Activated CD4-positive, alpha-beta T cell treated with anti-CD3 and anti-CD28 coated beads for 24 hours (primary cell): ENCODE measurements at regions not wholly inside any gene's neighbourhood (a gene's known extent, or its start where the extent isn't known, plus 50 kb on each side); places are given as distances from the start of the nearest gene placed in this dataset.
A peak's percentile ranks its signal among the peaks of the same experiment; 100 is the strongest.
"Not testable (repeated sequence)": the region's sequence is repeated elsewhere in the genome, so short reads cannot be mapped to it uniquely, and the experiment has no call there.

Source experiments
- DNase-seq, 2 donors: peaks; one replicate each; pipeline ENCODE4 v3.0.0-alpha.2; 2020; ENCODE audit warnings: low read depth in 2 of 2

DNA sequence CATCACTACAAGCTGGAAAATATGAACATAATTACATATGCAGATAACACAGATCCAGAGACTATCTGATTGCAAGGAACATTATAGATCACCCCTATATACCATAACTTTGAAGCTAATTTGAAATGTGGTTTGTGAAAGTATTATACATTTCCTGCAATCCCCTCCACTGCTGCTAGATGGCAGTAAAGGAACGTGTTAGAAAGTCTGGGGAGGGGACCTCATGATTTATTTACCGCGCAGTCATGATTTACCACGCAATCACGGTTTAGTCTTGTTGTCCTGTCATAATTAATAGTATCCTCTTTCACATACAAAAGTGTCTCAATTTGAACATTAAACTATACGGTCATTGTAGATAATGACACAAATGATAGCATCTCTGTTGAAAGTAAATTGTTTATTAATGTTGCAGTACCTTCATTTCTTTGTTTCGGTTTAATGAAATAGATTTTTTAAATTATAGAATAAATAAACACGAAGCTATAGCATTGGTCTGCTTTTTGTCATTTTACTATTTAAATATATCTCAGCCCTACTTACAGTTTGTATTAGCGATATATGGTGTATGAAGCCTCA, 145.3 kb upstream of the PRSS1 start:
- peak; percentile 20 to 24 for DNase-seq

DNA sequence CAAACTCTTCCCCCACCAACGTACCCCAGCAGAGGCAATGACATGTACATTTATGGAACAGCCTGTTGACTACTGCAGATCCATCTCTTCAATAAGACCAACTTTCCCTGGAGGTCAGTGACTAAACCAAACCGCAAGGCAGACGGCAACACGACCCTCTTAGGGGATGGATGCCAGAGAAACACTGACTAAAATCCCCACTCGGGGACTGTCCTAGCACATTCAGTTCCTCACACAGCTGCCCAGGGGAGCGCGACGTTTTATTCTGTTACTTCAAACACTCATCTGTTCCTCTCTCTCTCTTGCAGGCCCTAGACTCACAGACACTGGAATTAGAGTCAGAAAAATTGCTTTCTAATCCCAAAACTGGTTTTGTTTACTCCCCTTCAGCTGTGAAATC, 146.5 kb upstream of the PRSS1 start:
- no peak for DNase-seq

DNA sequence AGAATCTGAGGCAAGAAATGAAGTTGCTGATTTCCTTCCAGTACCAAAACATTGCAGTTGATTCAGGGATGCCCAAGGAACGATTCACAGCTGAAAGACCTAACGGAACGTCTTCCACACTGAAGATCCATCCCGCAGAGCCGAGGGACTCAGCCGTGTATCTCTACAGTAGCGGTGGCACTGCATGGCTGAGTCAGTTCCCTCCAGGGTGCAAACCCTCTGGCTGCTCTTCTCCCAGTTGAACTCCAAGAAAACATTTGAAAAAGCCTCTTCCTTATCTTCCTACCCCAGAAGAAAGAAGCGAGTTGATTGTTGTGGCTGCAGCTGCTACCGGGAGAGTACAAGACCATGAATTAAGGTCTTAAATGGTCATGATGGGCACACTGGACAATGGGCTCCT, 147.1 kb upstream of the PRSS1 start:
- no peak for DNase-seq

DNA sequence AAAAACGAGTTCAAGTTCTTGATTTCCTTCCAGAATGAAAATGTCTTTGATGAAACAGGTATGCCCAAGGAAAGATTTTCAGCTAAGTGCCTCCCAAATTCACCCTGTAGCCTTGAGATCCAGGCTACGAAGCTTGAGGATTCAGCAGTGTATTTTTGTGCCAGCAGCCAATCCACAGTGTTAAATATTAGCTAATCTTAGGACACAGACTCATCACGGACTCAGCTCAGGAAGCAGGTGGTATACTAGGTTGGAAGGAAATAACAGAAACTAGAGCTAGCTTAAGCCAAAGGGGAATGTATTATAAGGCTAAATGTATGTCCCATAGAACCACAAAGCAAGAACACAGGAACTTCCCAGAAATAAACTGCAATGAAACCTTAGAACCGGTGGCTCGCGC, 151.0 kb upstream of the PRSS1 start:
- no peak for DNase-seq

DNA sequence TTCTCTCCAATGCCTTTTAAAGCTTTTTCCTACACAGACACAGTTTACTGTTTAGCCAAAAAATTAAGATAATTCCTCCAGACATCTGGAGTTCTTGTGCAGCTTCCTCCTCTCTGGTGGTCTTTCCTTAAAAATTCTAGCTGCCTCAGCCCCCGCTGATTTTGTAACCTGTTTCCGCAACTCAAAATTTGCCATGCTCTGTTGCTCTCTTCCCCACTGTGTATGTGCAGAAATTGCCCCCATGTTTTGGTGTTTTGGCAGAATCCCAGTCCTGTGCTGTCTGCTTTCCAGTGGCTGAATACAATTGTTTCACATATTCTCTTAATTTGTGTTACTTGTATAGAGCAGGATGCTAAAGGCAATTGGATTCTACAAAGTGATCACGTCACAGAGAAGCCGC, 151.7 kb upstream of the PRSS1 start:
- no peak for DNase-seq

DNA sequence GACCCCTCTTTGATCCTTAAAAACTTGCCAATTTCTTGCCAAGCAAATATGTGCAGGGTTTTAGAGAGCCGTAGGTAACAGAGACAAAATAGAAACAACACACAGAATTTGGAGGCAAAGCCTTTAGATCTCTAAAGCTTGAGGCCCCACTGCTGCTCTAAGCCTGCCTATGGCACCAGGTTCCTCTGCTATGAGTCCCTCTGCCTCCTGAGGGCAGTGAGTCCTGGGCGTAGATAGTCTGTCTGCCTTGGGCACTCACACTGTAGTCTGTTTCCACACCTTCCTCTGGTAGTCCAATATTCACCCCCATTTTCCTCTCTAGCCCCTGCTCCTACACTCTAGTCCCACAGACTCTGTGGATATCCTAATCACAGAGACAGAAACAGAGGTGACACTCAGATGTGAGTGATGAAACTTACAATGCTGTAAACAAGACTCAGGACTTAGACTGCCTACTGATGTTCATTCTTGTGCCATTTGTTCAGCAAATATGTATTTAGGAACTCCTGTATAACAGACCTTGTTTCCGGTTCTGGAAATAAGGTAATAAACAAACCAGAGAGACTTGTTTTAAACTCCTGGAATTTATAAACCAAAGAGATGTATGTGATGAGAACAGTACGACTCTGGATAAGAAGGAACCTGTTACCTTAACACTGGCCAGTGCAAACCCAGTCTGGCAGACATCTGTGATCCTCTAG, 153.3 kb upstream of the PRSS1 start:
- DNase-seq: no peak

DNA sequence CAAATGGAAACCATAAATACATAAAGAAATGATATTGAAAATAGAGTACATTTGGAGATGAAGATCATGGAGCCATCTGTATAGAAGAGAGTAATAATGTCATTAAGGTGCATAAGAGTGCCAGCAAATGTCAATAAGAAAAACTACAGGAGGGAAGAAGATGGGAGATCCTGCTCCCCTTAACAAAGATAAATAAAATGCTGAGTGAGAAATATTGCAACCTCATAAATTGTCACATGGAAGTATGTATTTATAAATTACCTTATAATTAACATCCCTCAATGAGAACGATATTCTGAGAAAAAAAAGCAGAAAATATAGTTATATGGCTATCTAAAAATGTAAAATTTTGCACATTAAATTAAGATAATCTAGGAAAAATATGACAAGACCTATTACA, 155.2 kb upstream of the PRSS1 start:
- no peak for DNase-seq

DNA sequence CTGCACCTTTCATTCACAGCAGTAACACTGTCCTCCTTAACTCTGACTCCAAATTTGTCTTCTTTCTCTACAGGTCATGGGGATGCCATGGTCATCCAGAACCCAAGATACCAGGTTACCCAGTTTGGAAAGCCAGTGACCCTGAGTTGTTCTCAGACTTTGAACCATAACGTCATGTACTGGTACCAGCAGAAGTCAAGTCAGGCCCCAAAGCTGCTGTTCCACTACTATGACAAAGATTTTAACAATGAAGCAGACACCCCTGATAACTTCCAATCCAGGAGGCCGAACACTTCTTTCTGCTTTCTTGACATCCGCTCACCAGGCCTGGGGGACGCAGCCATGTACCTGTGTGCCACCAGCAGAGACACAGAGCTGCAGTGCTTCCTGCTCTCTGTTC, 156.2 kb upstream of the PRSS1 start:
- no peak for DNase-seq

DNA sequence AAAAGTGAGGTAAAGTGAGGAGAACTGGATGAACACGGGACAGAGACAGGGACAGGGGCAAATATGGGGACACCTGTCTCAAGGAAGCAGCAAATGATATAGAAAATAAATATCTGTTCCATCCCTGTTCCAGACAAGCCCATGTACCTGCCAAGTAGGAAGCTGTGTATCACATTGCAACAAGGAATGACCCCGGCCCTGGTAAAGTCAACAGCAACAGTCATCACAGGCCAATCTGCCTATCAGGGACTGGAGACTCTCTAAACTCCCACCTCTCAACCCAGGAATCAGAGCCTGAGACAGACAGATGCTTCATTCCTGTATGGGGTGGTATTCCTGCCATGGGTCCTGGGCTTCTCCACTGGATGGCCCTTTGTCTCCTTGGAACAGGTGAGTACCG, 156.6 kb upstream of the PRSS1 start:
- no peak for DNase-seq

DNA sequence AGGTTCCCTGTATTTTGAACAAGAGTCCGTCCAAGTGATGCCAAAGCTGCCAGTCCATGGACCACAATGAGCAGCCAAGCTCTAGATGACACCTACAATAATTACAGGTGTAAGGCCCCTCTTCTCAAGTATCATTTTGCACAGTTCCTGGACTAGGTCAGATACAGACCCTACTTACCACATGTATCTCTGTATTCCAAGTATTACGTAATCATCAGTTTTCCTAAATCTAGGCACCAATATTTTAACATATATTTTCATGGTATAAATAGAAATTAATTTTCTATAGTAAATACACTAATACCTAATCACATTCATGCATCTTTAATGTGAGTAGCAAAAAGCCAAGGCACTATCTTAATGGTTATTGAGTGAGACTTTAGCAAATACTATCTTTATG, 157.0 kb upstream of the PRSS1 start:
- no peak for DNase-seq

DNA sequence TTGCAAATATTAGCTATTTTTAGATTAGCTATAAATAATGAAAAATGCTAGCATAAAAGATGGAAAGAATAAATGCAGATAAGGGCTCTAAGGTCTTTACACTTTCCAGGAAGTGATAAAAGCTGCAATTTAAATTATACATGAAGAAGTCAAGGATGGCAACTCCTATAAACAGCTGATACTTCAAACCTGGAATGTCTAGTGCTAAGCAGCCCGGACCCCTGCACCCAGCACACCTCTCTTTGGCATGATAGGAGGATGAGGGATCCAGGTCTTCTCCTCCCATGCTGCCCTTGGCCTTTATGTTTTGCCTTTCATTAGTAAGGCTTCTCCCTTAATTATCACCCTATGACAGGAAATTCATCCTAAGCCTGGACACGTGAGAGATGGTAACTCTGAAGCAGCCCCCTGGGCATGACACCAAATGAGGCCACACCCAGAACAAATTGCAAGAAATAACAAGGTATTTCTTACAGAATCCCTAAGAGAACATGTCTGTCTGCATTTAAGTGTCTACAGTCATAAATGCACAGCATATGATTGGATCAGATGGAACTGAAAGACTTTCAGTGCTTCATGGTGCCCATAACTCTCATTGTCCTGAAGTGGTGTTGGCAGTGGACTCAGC, 158.3 kb upstream of the PRSS1 start:
- no peak for DNase-seq

DNA sequence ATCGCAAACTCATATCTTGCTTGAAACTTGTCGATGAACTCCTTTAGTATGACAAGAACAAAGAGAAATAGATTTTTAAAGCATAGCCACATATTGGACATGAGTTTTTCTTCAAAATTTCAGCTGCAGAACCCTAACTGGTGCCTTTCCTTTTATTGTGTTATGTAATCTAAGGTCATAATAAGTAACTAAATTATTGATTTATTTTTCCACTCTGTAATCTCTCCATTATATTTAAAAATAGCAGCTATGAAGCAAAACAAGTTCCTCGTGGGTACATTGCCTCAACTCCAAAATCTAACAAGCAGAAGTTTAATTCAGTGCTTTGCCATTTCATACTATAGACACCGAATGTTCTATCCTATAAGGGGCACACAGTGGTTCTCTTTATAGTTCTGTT, 159.2 kb upstream of the PRSS1 start:
- no peak for DNase-seq

DNA sequence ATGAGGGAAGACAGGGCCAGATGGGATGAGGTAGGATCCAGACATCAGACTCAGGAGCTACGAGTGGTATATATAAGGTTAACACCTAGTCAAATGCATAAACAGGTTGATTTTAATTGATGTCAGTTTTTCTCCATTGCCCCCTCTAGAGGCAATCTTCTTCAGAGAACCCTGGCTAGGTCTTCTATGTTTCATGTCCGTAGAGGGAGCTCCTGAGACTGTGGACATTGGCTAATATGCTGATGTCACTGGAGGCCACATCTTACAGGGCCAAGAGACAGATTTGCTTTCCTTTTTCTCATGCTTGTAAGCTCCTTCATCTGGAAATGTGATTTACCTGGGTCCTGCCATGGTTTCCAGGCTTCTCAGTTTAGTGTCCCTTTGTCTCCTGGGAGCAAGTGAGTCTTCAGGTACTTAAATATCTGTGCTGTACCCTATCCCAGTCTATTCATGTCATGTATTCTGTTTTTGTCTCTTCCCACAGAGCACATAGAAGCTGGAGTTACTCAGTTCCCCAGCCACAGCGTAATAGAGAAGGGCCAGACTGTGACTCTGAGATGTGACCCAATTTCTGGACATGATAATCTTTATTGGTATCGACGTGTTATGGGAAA, 161.6 kb upstream of the PRSS1 start:
- no peak for DNase-seq

DNA sequence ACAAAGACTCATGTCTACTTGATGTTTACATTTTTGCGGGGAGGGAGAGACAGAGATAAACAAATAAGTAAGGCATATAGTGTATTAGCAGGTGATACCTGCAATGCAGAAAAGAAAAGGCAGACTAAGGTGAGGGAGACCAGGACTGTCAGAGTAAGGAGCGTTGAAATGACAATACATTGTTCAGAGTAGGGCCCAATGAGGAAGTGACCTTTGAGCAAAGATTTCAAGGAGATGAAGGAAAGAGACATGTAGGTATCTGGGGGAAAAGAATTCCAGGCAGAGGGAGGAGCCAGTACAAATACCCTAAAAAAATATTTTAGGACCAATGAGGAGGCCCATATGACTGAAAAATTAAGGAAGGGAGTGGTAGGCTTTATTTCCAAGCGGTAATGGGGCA, 162.7 kb upstream of the PRSS1 start:
- no peak for DNase-seq

DNA sequence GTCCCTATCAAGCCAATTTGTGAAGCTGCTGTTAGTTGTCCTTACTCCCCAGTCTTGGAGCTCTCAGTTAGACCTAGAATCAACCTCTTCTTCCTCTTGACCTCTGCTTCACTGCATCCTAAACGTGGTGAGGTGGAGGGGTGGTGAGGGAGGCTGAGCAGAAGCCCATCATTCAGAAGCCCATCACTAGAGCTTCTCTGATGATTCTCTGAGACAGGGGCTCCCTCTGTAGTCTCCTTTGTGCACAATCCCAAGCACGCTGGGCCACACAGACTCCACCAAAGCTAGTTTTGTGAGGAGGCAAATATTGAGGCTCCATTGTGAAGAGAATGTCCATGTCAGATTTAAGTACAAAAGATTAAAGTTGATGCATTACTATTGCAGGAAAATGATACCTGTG, 163.8 kb upstream of the PRSS1 start:
- DNase-seq: no peak

DNA sequence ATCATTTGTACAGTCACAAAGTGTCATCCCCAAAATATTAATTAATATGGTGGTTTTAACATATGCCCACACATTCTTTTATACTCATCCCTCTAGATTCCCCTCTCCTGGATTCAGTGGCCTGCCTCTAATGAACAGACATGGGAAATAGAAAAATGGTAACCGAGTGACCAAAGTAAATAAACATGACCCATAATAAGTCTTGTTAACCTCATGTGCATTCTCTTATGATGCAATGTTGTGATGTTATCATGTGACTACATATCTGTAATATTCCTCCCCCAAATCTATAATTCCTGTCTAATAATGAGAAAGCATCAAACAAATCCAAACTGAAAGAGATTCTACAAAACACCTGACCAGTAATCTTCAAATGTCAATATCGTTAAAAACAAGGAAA, 164.5 kb upstream of the PRSS1 start:
- DNase-seq: no peak

DNA sequence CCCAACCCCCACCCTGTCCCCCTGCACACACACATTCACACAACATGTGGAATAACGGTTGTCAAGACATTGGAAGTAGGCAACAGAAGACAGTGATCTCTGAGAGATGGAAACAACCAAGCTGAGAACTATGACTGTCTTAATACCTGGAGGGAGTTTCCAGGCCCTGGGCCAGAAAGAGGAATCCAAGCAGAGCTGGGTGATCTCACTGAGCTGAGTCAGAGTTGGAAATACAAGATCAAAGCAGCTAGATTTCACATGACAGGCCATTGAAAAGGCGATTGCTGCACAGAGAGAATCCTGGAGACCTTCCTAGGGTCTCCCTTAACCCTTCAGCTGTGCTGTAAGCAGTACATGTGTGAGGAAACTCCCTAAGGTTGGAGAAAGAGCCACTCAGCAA, 165.8 kb upstream of the PRSS1 start:
- DNase-seq: peak; percentile 6 to 19

DNA sequence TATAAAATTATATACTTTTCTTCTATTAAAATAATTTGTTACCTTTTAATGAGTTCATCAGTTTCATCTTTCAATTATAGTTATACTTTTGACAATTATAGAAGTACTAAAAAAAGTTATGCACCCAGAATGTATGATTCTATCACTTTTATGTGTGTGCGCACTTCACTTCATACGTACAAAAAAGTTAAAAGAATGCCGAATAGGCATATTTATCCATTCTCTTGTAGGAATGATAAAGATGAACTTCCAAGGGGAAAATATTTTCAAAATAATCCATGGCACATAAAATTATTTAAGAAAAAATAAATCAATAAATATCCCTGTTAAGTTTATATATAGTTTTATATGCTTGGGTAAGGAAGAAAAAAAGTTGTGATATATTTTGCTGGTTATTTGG, 166.9 kb upstream of the PRSS1 start:
- no peak for DNase-seq

DNA sequence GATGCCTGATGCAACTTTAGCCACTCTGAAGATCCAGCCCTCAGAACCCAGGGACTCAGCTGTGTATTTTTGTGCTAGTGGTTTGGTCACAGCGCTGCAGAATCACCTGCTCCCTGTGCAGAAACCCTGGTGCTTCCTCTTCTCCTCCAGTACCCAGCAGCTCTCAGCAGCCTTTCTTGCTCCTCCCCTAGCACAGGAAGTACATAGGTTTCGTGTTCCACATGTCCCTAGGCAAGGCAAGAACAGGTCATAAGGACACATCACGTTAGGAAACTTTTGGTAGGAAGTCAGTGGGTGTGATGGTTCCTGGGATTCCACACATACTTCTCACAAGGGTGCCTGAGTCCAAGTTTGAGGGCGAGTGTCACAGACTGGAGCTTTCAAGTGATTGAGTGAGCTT, 167.9 kb upstream of the PRSS1 start:
- DNase-seq: no peak

DNA sequence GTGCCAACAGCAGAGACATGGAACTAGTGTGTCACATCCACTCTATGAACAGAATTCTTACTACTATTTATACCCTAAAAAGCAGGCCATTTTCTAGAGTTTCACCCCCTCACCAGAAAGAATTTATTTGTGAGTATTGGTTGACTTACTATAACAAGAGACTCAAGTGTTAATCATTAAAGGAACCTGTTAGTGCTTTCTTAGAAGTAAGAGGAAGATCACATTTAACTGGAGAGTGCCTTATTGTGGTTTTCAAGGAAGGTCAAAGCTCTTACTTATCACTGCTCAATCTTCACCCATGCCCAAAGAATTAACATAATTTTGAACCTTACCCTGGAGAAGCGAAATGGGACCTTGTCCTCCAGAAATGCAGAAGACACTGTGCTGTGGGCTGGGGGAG, 169.3 kb upstream of the PRSS1 start:
- no peak for DNase-seq

DNA sequence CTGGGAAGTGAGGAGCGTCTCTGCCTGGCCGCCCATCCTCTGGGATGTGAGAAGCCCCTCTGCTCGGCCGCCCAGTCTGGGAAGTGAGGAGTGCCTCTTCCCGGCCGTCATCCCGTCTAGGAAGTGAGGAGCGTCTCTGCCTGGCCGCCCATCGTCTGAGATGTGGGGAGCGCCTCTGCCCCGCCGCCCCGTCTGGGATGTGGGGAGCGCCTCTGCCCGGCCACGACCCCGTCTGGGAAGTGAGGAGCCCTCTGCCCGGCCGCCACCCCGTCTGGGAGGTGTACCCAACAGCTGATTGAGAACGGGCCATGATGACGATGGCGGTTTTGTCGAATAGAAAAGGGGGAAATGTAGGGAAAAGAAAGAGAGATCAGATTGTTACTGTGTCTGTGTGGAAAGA, 173.9 kb upstream of the PRSS1 start:
- DNase-seq: not testable (repeated sequence)

DNA sequence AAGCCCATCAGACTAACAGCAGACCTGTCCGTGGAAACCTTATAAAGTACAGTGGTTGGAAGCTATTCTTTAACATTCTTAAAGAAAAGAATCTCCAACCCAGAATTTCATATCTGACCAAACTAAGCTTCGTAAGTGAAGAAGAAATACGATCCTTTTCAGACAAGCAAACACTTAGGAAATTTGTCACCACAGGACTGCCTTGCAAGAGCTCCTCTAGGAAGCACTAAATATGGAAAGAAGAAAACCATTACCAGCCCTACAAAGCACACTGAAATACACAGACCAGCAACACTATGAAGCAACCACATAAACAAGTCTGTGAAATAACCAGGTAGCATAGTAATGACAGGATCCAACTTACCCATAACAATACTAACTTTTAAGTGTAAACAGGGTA, 177.7 kb upstream of the PRSS1 start:
- DNase-seq: no peak

DNA sequence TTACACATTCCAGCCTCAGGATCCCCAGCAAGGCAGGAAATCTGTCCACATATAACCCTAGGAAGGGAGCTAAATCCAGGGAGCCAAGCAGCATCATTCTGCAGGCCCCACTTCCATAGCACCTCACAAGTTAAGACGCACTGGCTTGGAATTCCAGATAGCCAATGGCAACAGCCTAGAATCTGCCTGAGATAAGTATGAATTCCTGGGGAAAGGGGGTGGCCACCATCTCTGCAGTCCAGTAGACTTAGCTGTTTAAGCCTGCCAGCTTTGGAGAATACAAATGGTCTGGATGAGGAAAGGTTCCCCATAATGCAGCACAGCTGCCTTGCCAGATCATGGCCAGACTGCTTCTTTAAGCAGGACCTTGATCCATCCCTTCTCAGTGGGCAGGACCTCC, 179.4 kb upstream of the PRSS1 start:
- DNase-seq: no peak
